DMS153 treated with DMSO at 0.1 percent for 48 hours (cell line): ENCODE measurements at regions not wholly inside any gene's neighbourhood (a gene's known extent, or its start where the extent isn't known, plus 50 kb on each side); places are given as distances from the start of the nearest gene placed in this dataset.

ENCODE experiments used
- DNase-seq: peaks from one replicate; lab custom pipeline; 2025; ENCODE audit not compliant: unreplicated experiment; lab: John Stamatoyannopoulos, UW

GRCh38 chr6:2542101-2542857 is 208.4 kb downstream of the MYLK4 start:
- no peak for DNase-seq

DNA sequence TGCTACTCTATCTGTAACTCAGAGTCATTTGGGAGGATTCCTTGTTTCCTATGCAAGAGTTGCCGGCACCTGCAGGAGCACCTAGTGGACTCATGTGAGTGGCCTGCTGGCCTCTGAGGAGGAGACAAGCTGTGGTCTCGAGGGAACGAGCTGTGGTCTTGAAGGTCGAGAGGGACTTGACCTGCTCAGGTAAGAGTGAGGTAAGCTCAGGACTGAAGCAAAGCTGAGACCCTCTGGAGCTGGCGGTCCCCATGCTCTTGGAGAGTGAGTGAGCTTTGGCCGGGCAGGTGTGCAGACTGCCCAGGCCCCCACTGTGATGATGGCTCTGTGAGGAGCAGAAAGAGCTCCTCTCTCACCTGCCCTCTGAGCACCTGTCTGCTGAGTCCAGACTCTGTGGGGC is 214.3 kb downstream of the MYLK4 start:
- no peak for DNase-seq

- DNase-seq = no peak
Observed at GRCh38 chr6:2535506-2535905, 215.2 kb downstream of the MYLK4 start.

DNA sequence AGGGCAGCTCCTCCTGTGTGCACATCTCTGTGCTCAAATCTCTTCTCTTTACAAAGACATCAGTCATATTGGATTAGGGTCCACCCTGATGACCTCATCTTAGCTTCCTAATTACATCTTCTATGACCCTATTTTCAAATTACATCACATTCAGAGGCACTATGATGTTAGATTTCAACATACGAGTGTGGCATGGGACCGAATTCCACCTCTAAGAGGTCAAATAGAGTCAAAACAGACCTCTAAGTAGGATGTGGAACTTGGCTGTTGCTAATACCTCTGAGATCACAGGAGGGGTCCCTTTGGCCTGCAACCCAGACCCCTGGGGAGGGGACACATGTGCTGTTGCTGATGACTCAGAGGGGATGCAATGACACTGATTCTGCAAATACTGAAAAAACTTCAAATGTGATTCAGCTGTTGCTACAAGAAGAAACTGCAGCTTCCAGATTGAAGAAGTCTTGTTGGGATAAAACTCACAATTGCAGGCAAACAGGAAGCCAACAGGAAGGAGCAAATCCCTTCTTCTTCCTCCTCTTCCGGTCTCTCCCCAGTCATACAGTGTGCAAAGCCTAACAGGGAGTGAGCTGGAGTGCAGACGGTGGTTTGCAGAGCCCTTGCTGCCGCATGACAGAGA is 216.2 kb downstream of the MYLK4 start:
- DNase-seq = no peak

DNA sequence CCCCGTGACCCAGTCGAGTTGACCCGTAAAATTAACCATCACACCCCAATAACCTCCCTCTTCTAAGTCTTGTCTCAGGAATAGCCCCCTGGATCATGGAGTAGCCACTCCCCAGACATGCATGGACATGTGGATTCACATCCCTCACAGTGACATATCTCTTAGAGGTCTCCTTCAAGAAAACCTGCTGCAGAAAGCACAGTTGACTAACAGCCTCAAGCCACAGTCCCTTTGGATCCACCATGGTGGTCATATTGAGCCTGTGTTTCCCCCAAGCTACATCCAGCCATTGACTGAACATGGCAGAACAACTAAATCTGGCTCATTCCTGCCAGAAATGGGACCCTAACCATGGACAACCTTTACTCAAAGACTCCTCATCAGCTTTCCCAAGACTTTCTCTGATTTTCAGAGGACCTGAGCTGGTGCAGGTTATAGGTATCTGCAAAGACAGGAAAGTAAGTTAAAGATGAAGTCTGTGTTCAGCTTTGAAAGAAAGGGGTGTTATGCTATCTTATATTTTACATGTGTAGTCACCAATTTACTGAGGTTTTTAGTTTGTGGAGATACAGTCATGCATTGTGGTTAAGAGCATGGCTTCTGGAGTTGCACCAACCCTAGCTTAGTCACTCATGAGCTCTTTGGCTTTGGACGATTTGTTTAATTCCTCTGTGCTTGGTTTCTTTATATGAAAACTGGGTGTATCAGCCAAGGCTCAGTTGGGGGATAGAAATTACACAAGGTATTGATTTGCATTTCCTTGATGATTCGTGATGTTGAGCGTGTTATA is 219.1 kb downstream of the MYLK4 start:
- DNase-seq = no peak

- DNase-seq = no peak
Observed at GRCh38 chr6:2529211-2529719, 221.5 kb downstream of the MYLK4 start.

- DNase-seq = no peak
Observed at GRCh38 chr6:2528156-2528555, 222.6 kb downstream of the MYLK4 start.

GRCh38 chr6:2526766-2527165 is 224.0 kb downstream of the MYLK4 start:
- DNase-seq = no peak

GRCh38 chr6:2524090-2524489 is 226.6 kb downstream of the MYLK4 start:
- no peak for DNase-seq

GRCh38 chr6:2523061-2523460 is 227.7 kb downstream of the MYLK4 start:
- no peak for DNase-seq

- no peak for DNase-seq
Observed at GRCh38 chr6:2522521-2522920, 228.2 kb downstream of the MYLK4 start.

DNA sequence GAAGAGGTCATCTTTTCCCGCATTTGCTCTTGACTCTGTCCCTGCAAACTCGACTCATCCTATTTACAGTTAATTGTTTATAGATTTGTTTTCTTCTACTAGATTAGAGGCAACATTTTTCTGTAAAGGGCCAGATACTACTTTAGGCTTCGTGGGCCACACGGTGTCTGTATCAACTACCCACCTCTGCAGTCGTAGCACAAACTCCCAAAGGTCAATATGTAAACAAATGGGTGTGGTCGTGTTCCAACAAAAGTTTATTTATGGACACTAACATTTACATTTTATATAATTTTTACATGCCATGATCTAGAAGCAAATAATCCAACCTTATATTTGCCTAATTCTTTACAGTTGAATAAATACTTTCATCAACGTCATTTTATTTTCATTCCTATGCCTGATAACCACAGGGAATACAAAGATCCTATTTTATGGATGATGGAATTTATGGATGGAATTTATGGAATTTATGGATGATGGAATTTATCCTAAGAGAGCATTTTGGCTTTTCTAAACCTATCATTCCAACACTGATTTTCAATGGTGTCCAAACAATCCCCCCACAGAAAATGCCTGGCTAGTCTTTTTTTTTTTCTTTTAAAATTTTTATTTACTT is 232.8 kb downstream of the MYLK4 start:
- DNase-seq = no peak

GRCh38 chr6:2517401-2517800 is 233.3 kb downstream of the MYLK4 start:
- DNase-seq = no peak

DNA sequence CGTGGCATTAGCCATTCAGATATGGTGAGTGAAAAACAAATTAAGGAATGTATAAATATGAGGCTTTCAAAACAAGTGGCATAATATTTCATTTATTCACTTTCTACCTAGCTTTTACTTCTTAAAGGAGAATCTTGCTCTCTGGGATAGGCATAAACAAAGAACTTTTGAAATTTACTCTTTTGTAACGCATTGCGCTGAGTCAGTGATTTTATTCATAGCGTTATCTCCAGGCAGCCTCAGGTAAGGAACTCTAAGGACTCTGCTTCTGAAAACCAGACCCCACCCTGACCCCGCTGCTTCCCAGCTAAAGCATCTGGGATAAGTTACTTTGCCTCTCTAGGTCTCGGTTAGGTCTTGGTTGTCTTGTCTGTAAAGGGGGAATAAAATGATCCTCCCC is 234.7 kb downstream of the MYLK4 start:
- DNase-seq = no peak

GRCh38 chr6:2514965-2515543 is 235.7 kb downstream of the MYLK4 start:
- DNase-seq = no peak

- DNase-seq = no peak
Observed at GRCh38 chr6:2512802-2513201, 237.9 kb downstream of the MYLK4 start.

GRCh38 chr6:2510316-2510715 is 240.4 kb downstream of the MYLK4 start:
- DNase-seq = no peak

- no peak for DNase-seq
Observed at GRCh38 chr6:2509711-2510110, 241.0 kb downstream of the MYLK4 start.

DNA sequence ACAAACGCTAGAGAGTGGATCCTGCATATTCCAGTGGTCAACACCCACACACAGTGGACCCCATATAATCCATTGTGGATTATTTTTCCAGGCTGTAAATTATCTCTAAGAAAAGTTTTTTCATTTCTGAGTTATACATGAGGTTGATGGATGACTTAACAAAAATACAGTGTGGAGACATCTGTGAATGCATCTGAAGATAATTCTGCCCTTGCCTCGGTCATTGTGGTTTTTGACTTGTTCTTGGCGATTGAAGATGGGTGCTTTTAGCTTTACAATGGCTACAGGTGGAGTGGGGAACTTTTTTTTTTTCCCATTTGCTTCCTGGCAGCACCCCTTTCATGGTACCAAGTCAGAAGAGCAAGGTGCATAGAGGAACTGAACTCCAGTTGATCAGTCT is 242.7 kb downstream of the MYLK4 start:
- DNase-seq = no peak

DNA sequence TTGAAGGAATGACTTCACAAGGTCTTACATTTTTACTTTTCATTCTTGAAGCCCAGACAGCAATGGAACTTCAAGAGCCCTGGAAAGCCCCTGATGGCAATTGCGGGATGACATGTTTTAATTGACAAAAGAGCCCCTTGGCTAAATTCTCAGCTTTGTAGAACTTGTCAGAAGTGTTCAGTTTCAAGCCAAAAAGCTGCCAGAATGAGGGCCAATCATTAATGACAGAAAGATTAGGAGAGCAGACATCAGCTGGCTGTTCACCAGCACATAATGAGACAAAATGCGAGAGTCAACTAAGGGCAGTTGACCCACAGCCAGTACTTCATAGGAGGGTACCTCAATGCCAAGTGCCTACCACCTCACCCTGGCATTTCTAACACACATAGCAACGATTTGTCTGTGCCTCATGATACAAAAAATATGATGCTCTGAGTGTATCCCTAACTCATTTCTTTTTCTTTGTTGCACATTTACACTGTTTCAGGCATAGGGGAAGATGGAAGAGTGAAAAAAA is 243.1 kb downstream of the MYLK4 start:
- no peak for DNase-seq

GRCh38 chr6:2507016-2507415 is 243.7 kb downstream of the MYLK4 start:
- DNase-seq = no peak
